GM19397 (cell line): ENCODE measurements at regions not wholly inside any gene's neighbourhood (a gene's known extent, or its start where the extent isn't known, plus 50 kb on each side); places are given as distances from the start of the nearest gene placed in this dataset.

ENCODE experiments used
- ATAC-seq: cut with Tn5 transposase; IDR thresholded peaks from one replicate; pipeline ENCODE4 v1.9.1; 2021; ENCODE audit warnings: mild to moderate bottlenecking, moderate library complexity; ENCODE audit not compliant: unreplicated experiment

DNA sequence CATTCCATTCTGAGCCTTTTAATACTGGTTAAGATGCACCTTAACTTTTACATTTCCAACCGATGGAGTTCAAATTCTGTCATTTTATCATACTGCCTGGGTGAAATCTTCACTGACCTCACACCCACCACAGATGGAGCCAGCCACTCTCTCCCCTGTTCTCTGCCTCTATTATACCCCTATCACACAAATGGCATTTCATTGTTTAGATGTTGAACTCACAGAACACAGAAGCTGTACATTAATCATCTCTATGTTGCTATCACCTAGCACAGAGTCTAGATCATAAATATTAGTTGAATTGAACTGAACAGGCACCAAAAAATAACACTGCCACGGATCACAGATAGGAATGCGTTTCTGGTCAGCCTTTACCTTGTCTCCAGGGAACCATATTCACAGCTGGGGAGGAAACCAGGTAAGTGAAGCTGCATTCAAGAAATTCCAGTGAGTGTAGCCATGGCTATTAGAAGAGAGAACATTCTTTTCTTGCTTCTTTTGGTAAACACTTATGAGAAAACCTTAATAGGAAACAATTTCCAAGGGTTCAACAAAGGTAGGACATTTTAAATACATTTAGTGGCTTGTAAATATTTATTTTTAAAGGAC lies 194.9 kb upstream of the RMST start:
- no peak for ATAC-seq

- ATAC-seq = no peak
Measured at GRCh38 chr12:97272471-97272870, 190.1 kb upstream of the RMST start.

GRCh38 chr12:97274386-97274785 lies 188.2 kb upstream of the RMST start:
- no peak for ATAC-seq

DNA sequence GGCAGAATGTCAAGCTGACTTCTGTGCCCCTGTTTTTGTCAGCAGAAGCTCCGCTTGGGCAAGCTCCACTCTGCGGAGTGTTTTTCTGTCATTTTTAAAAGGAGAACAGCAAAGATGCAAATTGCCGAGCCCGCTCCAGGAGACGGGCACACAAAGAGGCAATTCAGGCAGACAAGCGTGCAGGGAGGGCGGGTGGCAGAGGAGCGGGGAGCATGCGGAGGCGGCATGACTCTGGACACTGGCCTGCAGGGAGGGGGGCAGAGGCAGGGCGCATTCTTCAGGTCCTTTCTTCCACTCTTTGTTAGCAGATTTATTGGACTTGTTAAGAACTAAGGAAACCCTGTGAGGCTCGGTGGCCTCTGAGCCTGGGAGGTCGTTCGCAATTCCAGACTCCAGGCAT lies 187.3 kb upstream of the RMST start:
- ATAC-seq = no peak

DNA sequence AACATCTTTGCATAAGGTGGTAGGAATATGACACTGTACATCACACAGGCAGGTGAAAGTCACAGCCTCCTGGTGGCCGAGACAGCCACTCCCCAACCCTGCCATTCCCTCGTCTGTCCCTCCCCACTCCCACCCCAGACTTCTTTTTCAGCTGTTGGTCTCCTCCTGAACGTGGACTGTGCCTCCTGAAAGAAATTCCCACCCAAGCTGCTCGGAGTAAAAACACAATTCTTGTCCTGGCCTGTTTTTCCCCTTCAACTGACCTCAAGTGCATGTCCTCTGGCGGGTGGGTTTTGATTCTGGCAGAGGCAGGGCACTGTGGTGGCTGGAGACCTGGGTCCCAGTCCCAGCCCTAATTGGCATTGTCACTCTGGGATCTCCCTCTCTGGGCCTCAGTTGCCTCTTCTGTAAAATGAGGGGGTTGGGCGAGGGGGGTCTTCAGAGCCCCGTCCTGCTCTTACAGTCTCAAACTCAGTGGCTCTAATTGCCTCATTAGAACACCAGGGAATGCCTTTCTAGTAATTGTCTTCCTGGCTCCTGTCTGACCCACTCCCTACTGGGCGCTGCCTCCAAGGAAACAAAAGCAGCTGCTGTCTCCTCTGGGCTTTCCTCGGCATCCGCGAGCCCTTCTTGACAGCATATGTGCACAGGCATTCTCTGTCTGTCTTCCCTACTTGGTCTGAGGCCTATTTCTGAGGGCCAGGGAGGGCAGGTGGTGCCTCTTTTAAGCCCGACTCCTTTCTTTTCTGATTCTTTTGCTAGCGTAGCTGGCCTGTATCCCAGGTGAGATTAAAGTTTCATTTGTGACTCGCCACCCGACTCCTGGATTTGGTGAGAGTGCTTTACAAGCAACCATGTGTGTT lies 186.6 kb upstream of the RMST start:
- no peak for ATAC-seq

DNA sequence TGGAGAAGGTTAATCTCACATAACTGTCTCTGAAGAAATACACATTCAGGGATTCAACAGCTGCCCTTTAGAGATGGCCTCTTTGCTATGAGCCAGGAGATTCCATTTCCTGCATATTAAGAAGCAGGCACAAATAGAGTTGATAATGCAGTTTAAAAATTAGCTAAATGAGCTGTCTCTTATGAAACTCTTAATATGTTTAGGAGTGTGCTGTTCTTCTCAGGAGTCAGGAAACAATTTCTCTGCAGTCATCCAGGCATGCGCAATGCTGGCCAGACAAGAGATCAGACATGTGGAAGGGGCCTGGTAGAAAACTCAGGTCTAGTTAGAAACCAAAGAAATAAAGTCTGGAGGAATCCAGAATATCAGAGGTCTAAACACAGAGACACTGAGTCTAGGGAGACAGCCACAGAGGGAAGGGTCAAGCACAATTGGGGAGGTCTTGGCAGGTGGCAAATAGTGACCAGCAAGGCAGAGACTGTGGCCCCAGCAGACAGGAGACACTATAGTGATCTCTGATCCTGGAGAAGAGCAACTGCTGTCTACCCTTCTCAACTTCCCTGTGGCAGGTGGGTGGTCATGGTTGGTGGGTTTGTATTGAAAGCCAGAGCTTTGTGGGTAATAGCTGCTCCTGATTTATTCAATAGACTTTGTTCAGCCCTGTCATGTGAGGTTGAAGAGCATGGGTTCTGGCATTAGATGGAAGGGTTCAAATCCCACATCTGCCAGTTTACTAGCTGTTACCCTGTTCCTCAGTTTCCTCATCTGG lies 185.8 kb upstream of the RMST start:
- ATAC-seq = no peak

- ATAC-seq = no peak
Measured at GRCh38 chr12:97283297-97283696, 179.3 kb upstream of the RMST start.

- ATAC-seq = no peak
Measured at GRCh38 chr12:97288531-97288930, 174.1 kb upstream of the RMST start.

- no peak for ATAC-seq
Measured at GRCh38 chr12:97292588-97292987, 170.0 kb upstream of the RMST start.

- no peak for ATAC-seq
Measured at GRCh38 chr12:97293541-97293940, 169.1 kb upstream of the RMST start.

GRCh38 chr12:97299847-97300246 lies 162.8 kb upstream of the RMST start:
- no peak for ATAC-seq

DNA sequence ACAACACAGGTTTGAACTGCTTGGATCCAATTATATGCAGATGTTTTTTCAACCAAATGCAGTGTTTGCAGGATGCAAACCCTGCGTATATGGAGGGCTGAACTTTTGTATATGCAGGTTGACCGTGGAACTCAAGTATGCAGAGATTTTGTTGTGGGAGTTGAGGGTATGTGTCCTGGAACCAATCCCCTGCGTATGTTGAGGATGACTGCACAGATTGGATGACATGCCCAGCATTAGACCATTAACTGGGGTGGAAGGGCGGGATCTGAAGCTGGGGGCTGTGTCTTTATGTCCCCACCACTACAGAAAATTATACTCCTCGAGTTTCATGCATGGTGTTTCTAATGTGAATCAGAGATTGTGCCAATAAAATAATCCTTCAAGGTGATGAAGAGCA lies 162.2 kb upstream of the RMST start:
- no peak for ATAC-seq

GRCh38 chr12:97300891-97301290 lies 161.7 kb upstream of the RMST start:
- no peak for ATAC-seq

- no peak for ATAC-seq
Measured at GRCh38 chr12:97301576-97301975, 161.0 kb upstream of the RMST start.

- no peak for ATAC-seq
Measured at GRCh38 chr12:97305651-97306050, 157.0 kb upstream of the RMST start.

DNA sequence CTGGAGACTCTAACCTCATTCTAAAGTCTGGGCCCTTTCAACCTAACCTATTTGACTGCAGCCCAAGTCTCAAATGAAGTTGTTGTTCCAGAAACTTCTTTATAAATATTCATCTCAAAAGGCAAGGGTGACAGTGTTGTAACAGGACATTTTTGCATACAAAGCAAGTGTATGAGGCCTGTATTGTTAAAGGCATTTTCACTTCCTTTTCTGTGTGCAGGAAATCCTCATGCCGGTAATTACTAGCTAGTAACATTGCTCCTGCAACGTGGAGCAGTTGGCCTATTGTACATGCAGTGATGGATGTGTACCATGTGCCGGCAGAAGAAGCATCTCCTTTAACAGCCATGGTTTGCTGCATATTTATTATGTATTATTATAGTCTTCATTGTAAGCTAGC lies 156.5 kb upstream of the RMST start:
- ATAC-seq = peak; percentile 89

DNA sequence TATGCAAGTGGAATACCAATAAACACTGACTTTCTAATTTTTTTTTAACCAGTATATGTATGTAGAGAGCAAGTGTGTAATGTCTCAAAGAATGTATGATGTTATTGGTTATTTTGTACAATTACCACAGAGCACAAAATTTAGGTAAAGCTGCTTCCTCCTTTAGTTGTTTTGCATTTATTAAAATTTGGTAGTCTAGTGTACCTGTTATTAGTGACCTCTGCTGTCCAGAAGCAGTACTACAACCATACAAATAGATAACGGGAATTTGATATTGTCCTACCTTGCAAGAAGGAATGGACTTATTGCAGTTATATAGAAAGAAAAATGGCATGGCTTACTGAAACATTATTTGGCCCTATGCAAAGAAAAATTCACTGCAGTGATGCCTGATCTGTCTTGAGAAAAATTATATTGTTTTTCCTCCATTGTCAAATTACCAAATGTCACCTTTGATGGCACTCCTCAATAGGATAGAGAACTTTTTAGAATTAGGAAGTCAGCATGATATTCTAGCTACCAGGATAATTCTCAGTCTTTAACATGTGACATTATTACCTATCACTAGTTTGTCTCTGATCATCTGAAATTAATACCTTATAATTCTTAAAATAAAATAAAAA lies 153.9 kb upstream of the RMST start:
- no peak for ATAC-seq

- no peak for ATAC-seq
Measured at GRCh38 chr12:97309921-97310320, 152.7 kb upstream of the RMST start.

DNA sequence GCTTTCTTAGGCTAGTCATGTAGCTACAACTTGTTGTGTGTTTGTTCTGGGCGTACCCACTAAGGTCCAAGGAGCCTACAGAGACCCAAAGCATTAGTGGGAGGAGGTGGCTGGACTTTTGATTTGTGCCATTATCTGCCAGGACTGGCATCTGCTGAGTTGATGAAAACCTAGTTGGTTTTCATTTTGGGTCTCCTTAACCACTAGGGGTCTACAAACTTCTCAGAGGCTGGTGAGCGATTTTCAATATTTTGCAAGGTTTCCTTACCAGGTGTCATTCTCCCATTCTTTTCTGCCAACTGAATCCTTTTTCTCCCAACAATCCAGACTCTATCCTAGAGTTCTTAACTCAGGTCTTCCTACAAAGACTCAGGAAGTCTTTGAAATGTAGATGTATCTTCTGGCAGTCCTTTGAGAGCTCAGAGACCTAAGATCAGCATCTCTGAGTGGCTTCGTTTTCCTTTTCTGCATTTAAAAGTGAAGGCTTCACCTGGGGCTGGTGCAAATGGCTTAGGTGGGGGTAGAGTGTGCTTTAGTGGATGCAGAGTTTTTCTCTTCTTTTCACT lies 150.0 kb upstream of the RMST start:
- ATAC-seq = no peak

GRCh38 chr12:97313471-97314190 lies 149.0 kb upstream of the RMST start:
- ATAC-seq = no peak
